ENCODE measurements at regions not wholly inside any gene's neighbourhood (a gene's known extent, or its start where the extent isn't known, plus 50 kb on each side); places are given as distances from the start of the nearest gene placed in this dataset.
"Not testable (repeated sequence)": the region's sequence is repeated elsewhere in the genome, so short reads cannot be mapped to it uniquely, and the experiment has no call there.

GRCh38 chr1:221029981-221030649 is 150.9 kb downstream of the HLX start:
- ATAC-seq: no peak

- ATAC-seq: no peak
Observed at GRCh38 chr1:221030990-221031389, 151.7 kb downstream of the HLX start.

- ATAC-seq: no peak
Observed at GRCh38 chr1:221031458-221032203, 152.4 kb downstream of the HLX start.

- ATAC-seq: no peak
Observed at GRCh38 chr1:221032204-221032585, 153.0 kb downstream of the HLX start.

- ATAC-seq: no peak
Observed at GRCh38 chr1:221032637-221033280, 153.5 kb downstream of the HLX start.

GRCh38 chr1:221035662-221036153 is 156.5 kb downstream of the HLX start:
- no peak for ATAC-seq

- no peak for ATAC-seq
Observed at GRCh38 chr1:221039616-221040015, 160.4 kb downstream of the HLX start.

GRCh38 chr1:221040101-221040500 is 160.9 kb downstream of the HLX start:
- no peak for ATAC-seq

GRCh38 chr1:221040691-221041285 is 161.5 kb downstream of the HLX start:
- ATAC-seq: no peak

- no peak for ATAC-seq
Observed at GRCh38 chr1:221044538-221044937, 165.3 kb downstream of the HLX start.

GRCh38 chr1:221045151-221045550 is 165.9 kb downstream of the HLX start:
- no peak for ATAC-seq

GRCh38 chr1:221045842-221046831 is 166.9 kb downstream of the HLX start:
- ATAC-seq: peak; percentile 32 to 41

- not testable (repeated sequence) for ATAC-seq
Observed at GRCh38 chr1:221051391-221051790, 172.1 kb downstream of the HLX start.

- ATAC-seq: no peak
Observed at GRCh38 chr1:221053889-221054288, 174.6 kb downstream of the HLX start.

GRCh38 chr1:221059506-221059905 is 180.3 kb downstream of the HLX start:
- ATAC-seq: no peak

GRCh38 chr1:221063651-221064050 is 184.4 kb downstream of the HLX start:
- ATAC-seq: no peak

GRCh38 chr1:221066351-221067001 is 187.2 kb downstream of the HLX start:
- ATAC-seq: no peak

- ATAC-seq: no peak
Observed at GRCh38 chr1:221067721-221068120, 188.5 kb downstream of the HLX start.

GRCh38 chr1:221069178-221069903 is 190.1 kb downstream of the HLX start:
- peak; percentile 35 to 61 for ATAC-seq

- no peak for ATAC-seq
Observed at GRCh38 chr1:221069986-221070385, 190.7 kb downstream of the HLX start.

GRCh38 chr1:221071777-221072176 is 192.5 kb downstream of the HLX start:
- no peak for ATAC-seq
